GM21526 (cell line): ENCODE measurements at regions not wholly inside any gene's neighbourhood (a gene's known extent, or its start where the extent isn't known, plus 50 kb on each side); places are given as distances from the start of the nearest gene placed in this dataset.
"Not testable (repeated sequence)": the region's sequence is repeated elsewhere in the genome, so short reads cannot be mapped to it uniquely, and the experiment has no call there.

Experiments
- ATAC-seq: cut with Tn5 transposase; IDR thresholded peaks from one replicate; pipeline ENCODE4 v1.9.1; 2021; ENCODE audit warnings: moderate library complexity; ENCODE audit not compliant: unreplicated experiment, low FRiP score

GRCh38 chr7:69341288-69341687 lies 257.0 kb upstream of the AUTS2 start:
- ATAC-seq = no peak

DNA sequence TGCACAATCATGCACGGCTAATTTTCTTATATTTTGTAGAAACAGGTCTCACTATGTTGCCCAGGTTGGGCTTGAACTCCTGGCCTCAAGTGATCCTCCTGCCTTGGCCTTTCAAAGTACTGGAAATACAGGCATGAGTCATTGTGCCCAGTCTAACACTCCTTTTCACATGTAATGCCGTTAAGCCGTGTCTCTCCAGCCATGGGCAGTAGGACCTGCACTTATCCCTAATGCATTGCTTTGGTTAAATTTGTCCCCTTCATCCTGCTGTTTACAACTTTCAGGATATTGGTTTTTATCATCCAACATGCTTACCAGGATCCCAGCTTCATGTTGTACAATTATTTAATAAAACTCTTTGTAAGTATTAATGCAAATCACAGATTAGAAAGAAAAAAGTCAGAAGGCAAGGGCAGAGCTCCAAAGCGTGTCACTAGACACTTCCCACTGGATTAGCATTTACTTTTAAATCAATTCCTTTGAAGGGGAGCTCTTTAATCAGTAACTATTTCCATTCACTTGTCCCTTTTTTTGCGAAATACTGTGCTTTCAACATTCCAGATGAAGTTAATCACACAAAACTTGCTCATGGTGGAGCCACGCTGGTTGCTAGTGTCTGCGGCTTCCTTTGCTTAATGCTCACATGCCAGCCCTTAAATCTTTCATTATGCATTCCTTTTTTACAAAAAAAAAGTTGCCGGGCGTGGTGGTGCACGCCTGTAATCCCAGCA lies 256.0 kb upstream of the AUTS2 start:
- no peak for ATAC-seq

GRCh38 chr7:69349291-69349690 lies 249.0 kb upstream of the AUTS2 start:
- no peak for ATAC-seq

- no peak for ATAC-seq
These were observed 240.0 kb upstream of the AUTS2 start for GRCh38 chr7:69358163-69358821.

- ATAC-seq = no peak
These were observed 239.1 kb upstream of the AUTS2 start for GRCh38 chr7:69359003-69359700.

GRCh38 chr7:69360913-69361312 lies 237.4 kb upstream of the AUTS2 start:
- ATAC-seq = no peak

- ATAC-seq = no peak
These were observed 235.1 kb upstream of the AUTS2 start for GRCh38 chr7:69363136-69363535.

- no peak for ATAC-seq
These were observed 233.2 kb upstream of the AUTS2 start for GRCh38 chr7:69364813-69365643.

- ATAC-seq = no peak
These were observed 232.6 kb upstream of the AUTS2 start for GRCh38 chr7:69365651-69366192.

GRCh38 chr7:69367780-69368179 lies 230.5 kb upstream of the AUTS2 start:
- no peak for ATAC-seq

DNA sequence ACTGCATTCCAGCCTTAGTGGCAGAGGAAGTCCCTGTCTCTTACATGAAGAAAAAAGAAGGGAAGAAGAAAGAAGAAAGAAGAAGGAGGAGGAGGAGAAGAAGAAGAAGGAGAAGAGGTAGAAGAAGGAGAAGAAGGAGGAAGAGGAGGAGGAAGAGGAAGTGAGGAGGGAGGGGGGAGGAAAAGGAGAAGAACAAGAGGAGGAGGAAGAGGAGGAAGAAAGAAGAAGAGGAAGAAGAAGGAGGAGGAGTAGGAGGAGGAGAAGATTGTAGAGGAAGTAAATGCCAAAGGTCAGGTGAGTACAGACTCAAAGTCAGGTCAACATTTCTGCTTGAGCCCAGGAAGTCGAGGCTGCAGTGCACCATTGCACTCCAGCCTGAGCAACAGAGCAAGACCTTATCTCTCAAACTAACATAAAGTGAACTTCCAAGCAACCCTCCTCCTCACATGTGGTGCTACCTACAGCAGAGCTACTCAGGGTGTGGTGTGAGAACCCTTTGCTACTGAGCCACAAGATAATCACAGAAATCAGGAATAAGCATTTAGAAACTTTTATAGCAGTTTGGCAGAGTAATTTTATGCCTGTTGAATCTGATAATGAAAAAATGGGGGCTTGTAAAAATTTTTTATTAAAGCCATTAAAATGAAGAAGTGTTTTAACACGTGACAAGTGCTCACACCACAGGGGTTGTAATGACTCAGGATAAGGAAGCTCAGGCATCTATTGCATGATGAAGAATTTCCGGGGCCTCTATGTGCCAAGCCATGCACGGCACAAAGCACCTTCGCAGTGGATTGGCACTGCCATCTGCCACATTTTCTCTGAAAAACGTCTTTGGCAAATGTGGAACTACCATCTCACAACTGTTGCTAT lies 224.9 kb upstream of the AUTS2 start:
- no peak for ATAC-seq

- ATAC-seq = no peak
These were observed 224.2 kb upstream of the AUTS2 start for GRCh38 chr7:69374044-69374425.

DNA sequence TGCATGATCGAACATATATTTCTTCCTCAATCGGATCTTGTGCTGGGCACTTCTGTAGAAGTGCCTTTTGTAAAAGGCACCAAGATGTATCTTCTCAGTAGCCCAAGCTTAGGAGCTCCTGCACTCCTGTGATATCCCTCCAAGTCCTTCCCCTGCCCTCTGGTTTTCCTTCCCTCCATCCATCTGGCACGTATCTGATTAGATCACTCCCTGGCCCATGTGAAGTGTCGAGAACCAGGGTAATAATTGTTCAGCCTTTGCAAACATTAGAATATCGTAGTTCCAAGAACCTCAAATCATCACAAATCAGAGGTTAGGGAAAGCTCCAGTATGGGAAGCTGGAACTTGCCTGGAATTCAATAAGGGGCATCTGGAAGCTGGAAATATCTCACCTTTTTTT lies 221.1 kb upstream of the AUTS2 start:
- ATAC-seq = no peak

DNA sequence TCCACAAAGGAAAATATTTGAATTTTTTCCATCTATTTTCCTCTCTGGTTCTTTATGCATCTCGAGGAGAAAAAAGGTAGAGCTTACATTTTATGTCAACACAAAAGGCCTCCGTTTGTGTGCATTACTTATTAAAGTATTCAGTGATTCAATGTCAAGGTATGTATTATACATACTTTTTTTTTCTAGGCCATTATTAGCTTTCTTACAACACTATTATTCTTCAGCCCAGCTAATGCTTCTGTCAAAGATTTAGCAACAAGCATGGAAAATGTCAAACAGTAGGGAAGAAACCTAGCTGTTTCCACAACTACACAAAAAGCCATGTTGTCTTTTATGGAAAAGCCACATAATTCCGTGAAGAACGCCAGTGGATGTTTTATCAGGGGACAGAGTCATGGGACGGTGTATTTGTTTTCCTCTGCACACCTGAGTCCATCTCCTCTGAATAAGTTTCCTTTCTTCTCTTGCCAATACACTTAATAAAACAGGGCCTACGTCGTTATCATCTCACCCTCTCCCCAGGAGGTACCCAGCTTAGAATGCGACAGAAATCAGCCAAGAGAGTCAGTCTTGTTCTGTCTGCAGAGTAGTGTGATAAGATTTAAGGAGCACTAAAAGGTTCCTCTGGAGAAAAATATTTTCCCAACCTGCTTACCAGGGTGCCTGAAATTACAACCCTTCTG lies 209.7 kb upstream of the AUTS2 start:
- no peak for ATAC-seq

DNA sequence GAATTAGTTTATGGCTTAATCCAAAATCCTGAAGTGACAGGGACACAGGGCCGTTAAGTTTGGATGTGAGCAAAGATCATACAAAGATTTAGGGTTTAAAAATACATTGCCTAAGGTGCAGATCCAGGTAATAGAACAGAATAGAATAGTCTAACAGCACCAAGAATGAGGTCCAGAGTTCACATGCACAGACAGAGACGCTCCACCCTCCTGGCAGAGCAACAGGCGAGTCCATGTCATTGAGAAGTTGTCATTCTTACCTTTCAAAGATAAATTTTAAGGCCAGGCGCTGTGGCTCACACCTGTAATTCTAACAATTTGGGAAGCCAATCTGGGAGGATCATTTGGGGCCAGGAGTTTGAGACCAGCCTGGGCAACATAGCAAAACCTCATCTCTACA lies 209.1 kb upstream of the AUTS2 start:
- ATAC-seq = no peak

- not testable (repeated sequence) for ATAC-seq
These were observed 204.4 kb upstream of the AUTS2 start for GRCh38 chr7:69393912-69394311.

DNA sequence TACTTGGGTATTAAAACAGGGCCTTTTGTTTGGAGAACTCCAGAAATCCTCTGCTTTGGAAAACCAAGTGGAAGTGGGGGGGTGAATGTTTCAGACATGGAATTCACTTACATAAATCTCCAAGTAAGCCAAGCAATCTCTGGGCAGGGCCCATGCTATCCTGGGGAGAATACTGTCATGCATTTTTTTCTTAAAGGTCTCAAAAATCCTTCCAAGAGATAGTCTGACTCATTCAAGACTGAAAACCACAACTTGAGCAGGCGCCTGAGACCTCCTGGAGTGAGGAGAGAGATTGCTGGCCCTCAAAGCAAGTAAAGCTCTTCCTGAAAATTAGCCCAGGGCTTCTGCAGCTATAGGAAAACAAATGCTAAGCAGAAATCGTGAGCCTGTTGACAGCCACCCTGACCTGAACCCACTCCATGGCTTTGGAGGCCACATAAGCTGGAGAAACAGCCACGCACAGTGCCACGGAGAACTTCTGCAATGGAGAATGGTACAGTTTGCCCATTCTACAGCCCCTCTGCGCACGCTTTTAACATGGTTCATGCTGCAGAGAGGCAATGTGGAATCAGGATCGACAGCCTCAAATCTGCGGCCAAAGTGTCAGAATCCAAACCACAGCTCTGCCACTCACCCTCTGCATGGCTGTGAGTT lies 203.1 kb upstream of the AUTS2 start:
- no peak for ATAC-seq

DNA sequence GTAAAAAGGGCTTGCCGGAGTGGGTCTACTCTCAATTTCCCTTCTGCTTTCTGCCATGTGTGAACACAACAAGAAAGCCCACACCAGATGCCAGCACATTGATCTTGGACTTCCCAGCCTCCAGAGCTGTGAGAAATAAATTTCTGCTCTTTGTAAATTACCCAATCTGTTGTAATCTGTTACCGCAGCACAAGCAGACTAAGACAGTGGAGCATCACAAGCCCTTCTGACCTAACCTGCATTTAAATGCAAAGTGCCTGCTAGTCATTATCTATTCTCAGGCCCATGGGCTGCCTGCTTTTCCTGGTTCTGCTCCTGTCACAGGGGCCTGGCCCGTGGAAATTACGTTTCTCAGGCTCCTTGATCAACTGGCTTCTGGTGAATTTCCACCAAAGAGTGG lies 199.3 kb upstream of the AUTS2 start:
- no peak for ATAC-seq

- no peak for ATAC-seq
These were observed 198.9 kb upstream of the AUTS2 start for GRCh38 chr7:69399401-69399800.
